GM19372 (cell line): ENCODE measurements at regions not wholly inside any gene's neighbourhood (a gene's known extent, or its start where the extent isn't known, plus 50 kb on each side); places are given as distances from the start of the nearest gene placed in this dataset.
"Not testable (repeated sequence)": the region's sequence is repeated elsewhere in the genome, so short reads cannot be mapped to it uniquely, and the experiment has no call there.

Experiments used
- ATAC-seq: cut with Tn5 transposase; IDR thresholded peaks from one replicate; pipeline ENCODE4 v1.9.1; 2021; ENCODE audit warnings: mild to moderate bottlenecking, low read depth, moderate library complexity; ENCODE audit not compliant: unreplicated experiment

GRCh38 chr5:56316299-56316994, 83.3 kb upstream of the ANKRD55 start:
- ATAC-seq, result no peak

GRCh38 chr5:56314529-56314928, 81.4 kb upstream of the ANKRD55 start:
- no peak for ATAC-seq

GRCh38 chr5:56313596-56313995, 80.5 kb upstream of the ANKRD55 start:
- ATAC-seq, result no peak

- ATAC-seq, result no peak
Measured at GRCh38 chr5:56313004-56313531, 79.9 kb upstream of the ANKRD55 start.

- no peak for ATAC-seq
Measured at GRCh38 chr5:56311306-56311905, 78.3 kb upstream of the ANKRD55 start.

GRCh38 chr5:56310711-56311204, 77.6 kb upstream of the ANKRD55 start:
- no peak for ATAC-seq

GRCh38 chr5:56309262-56309826, 76.2 kb upstream of the ANKRD55 start:
- ATAC-seq, result no peak

GRCh38 chr5:56307714-56308333, 74.7 kb upstream of the ANKRD55 start:
- no peak for ATAC-seq

- no peak for ATAC-seq
Measured at GRCh38 chr5:56306433-56307150, 73.5 kb upstream of the ANKRD55 start.

- no peak for ATAC-seq
Measured at GRCh38 chr5:56305001-56305950, 72.1 kb upstream of the ANKRD55 start.

GRCh38 chr5:56303511-56303910, 70.4 kb upstream of the ANKRD55 start:
- no peak for ATAC-seq

GRCh38 chr5:56302027-56302426, 68.9 kb upstream of the ANKRD55 start:
- no peak for ATAC-seq

GRCh38 chr5:56301069-56301468, 67.9 kb upstream of the ANKRD55 start:
- ATAC-seq, result no peak

GRCh38 chr5:56299212-56299611, 66.1 kb upstream of the ANKRD55 start:
- ATAC-seq, result no peak

- ATAC-seq, result no peak
Measured at GRCh38 chr5:56298336-56299090, 65.4 kb upstream of the ANKRD55 start.

- no peak for ATAC-seq
Measured at GRCh38 chr5:56297851-56298250, 64.7 kb upstream of the ANKRD55 start.

GRCh38 chr5:56295311-56295710, 62.2 kb upstream of the ANKRD55 start:
- not testable (repeated sequence) for ATAC-seq

- no peak for ATAC-seq
Measured at GRCh38 chr5:56294354-56294753, 61.2 kb upstream of the ANKRD55 start.

- ATAC-seq, result not testable (repeated sequence)
Measured at GRCh38 chr5:56292874-56293273, 59.7 kb upstream of the ANKRD55 start.
